Stomach (tissue), 4 donors: ENCODE measurements at regions not wholly inside any gene's neighbourhood (a gene's known extent, or its start where the extent isn't known, plus 50 kb on each side); places are given as distances from the start of the nearest gene placed in this dataset.

ENCODE experiments used
- CTCF ChIP-seq, 7 experiments: fragments of 450-650 bp in 4 of 7; fragments of 200-600 bp in 3 of 7; sonication (generic) in 3 of 7; IDR thresholded peaks; one replicate each; pipeline ENCODE4 v1.5.1; 2016 to 2019; ENCODE audit warnings: antibody characterized with exemption in 7 of 7, control low read depth in 2 of 7, mild to moderate bottlenecking in 1 of 7
- EP300 ChIP-seq: sonication (generic); formaldehyde crosslinking; IDR thresholded peaks from one replicate; pipeline ENCODE4 v1.6.1; 2017; ENCODE audit warnings: antibody characterized with exemption
- POLR2A ChIP-seq, 4 donors: fragments of 450-650 bp; IDR thresholded peaks; one replicate each; pipeline ENCODE4 v1.6.1; 2016; ENCODE audit warnings: antibody characterized with exemption in 4 of 4, control low read depth in 2 of 4, mild to moderate bottlenecking in 1 of 4, moderate library complexity in 1 of 4
- POLR2AphosphoS5 ChIP-seq, 3 donors: sonication (generic); formaldehyde crosslinking; IDR thresholded peaks; one replicate each; pipeline ENCODE4 v1.6.1; 2016; ENCODE audit warnings: antibody characterized with exemption in 3 of 3

- TF ChIP-seq POLR2A (IDR thresholded peaks at IDR 0.05) (no peak), CTCF (IDR thresholded peaks at IDR 0.05) (no peak), POLR2AphosphoS5 (IDR thresholded peaks at IDR 0.05) (no peak), EP300 (no peak)
Measured at GRCh38 chr12:124479680-124480468, 87.5 kb downstream of the NCOR2 start.
